WTC11 (cell line): ENCODE measurements at regions not wholly inside any gene's neighbourhood (a gene's known extent, or its start where the extent isn't known, plus 50 kb on each side); places are given as distances from the start of the nearest gene placed in this dataset.
A peak's percentile ranks its signal among the peaks of the same experiment; 100 is the strongest.
"Not testable (repeated sequence)": the region's sequence is repeated elsewhere in the genome, so short reads cannot be mapped to it uniquely, and the experiment has no call there.

Experiments used
- ATAC-seq: fragments of 200-7000 bp; cut with Tn5 transposase; 2 replicates; pipeline ENCODE4 v1.10.0; 2021; ENCODE audit warnings: mild to moderate bottlenecking, moderate library complexity
- CTCF ChIA-PET: fragments of 300-600 bp; sonication (Branson Sonifier 250); formaldehyde crosslinking; loops from one replicate; lab custom pipeline; 2021; ENCODE audit warnings: antibody characterized with exemption; lab: Charles Lee
- POLR2A ChIA-PET: fragments of 350-600 bp; sonication (Branson Sonifier 250); formaldehyde crosslinking; loops from one replicate; lab custom pipeline; 2021; ENCODE audit warnings: antibody characterized with exemption; lab: Charles Lee
- DNase-seq: peaks from one replicate; pipeline ENCODE4 v3.0.0; 2021; ENCODE audit warnings: low spot score
- H3K27ac Mint-ChIP-seq: 2 replicates; pipeline ENCODE4 v1.8.0; 2021; ENCODE audit warnings: mixed read lengths
- H3K27me3 Mint-ChIP-seq: 2 replicates; pipeline ENCODE4 v1.8.0; 2021; ENCODE audit warnings: low read depth, mild to moderate bottlenecking, moderate library complexity, mixed read lengths
- H3K36me3 Mint-ChIP-seq: 2 replicates; pipeline ENCODE4 v1.8.0; 2021; ENCODE audit warnings: mixed read lengths
- H3K4me1 Mint-ChIP-seq: 2 replicates; pipeline ENCODE4 v1.8.0; 2022; ENCODE audit warnings: mixed read lengths
- H3K4me3 Mint-ChIP-seq: 2 replicates; pipeline ENCODE4 v1.8.0; 2021; ENCODE audit warnings: mild to moderate bottlenecking, moderate library complexity, mixed read lengths
- H3K9me3 Mint-ChIP-seq: 2 replicates; pipeline ENCODE4 v1.8.0; 2021; ENCODE audit warnings: mixed read lengths
- AFF4 ChIP-seq: sonication (generic); formaldehyde crosslinking; IDR thresholded peaks from 2 replicates; pipeline ENCODE4 v1.8.1; 2023; ENCODE audit warnings: mild to moderate bottlenecking, missing genetic modification reagents, borderline replicate concordance
- CREM ChIP-seq: sonication (generic); formaldehyde crosslinking; IDR thresholded peaks from 2 replicates; pipeline ENCODE4 v1.8.1; 2022; ENCODE audit warnings: mild to moderate bottlenecking, missing genetic modification reagents, moderate library complexity
- FOXJ3 ChIP-seq: sonication (generic); formaldehyde crosslinking; IDR thresholded peaks from 2 replicates; pipeline ENCODE4 v1.9.0; 2021; ENCODE audit warnings: missing genetic modification reagents, mild to moderate bottlenecking, borderline replicate concordance
- GABPB1 ChIP-seq: sonication (generic); formaldehyde crosslinking; IDR thresholded peaks from 2 replicates; pipeline ENCODE4 v1.8.1; 2023; ENCODE audit warnings: mild to moderate bottlenecking, missing genetic modification reagents
- HMGXB4 ChIP-seq: sonication (generic); formaldehyde crosslinking; IDR thresholded peaks from 2 replicates; pipeline ENCODE4 v1.8.1; 2023; ENCODE audit warnings: mild to moderate bottlenecking, moderate library complexity, missing genetic modification reagents
- NFE2L1 ChIP-seq: sonication (generic); formaldehyde crosslinking; IDR thresholded peaks from 2 replicates; pipeline ENCODE4 v1.8.1; 2023; ENCODE audit warnings: missing genetic modification reagents
- SMAD4 ChIP-seq: sonication (generic); formaldehyde crosslinking; IDR thresholded peaks from 2 replicates; pipeline ENCODE4 v1.8.0; 2022; ENCODE audit warnings: mild to moderate bottlenecking, missing genetic modification reagents
- ZBTB43 ChIP-seq: sonication (generic); formaldehyde crosslinking; IDR thresholded peaks from 2 replicates; pipeline ENCODE4 v1.8.1; 2023; ENCODE audit warnings: mild to moderate bottlenecking, missing genetic modification reagents
- ZNF396 ChIP-seq: fragments of 250-450 bp; sonication (Bioruptor Pico); IDR thresholded peaks from 2 replicates; pipeline ENCODE4 v1.8.0; 2021; ENCODE audit warnings: mild to moderate bottlenecking, moderate library complexity, borderline replicate concordance
- ZNF671 ChIP-seq: fragments of 250-450 bp; sonication (Bioruptor Pico); IDR thresholded peaks from 2 replicates; pipeline ENCODE4 v1.8.0; 2021; ENCODE audit warnings: mild to moderate bottlenecking
- TF ChIP-seq, protein P1 (sequence below): fragments of 250-450 bp; sonication (Bioruptor Pico); IDR thresholded peaks from 2 replicates; pipeline ENCODE4 v1.9.0; 2021; ENCODE audit warnings: moderate library complexity, mild to moderate bottlenecking, inconsistent platforms, borderline replicate concordance
- TF ChIP-seq, protein P2 (sequence below): sonication (generic); formaldehyde crosslinking; IDR thresholded peaks from 2 replicates; pipeline ENCODE4 v1.8.1; 2022; ENCODE audit warnings: low read depth, mild to moderate bottlenecking, moderate library complexity, missing genetic modification reagents, borderline replicate concordance
- TF ChIP-seq, protein P3 (sequence below): sonication (generic); formaldehyde crosslinking; IDR thresholded peaks from 2 replicates; pipeline ENCODE4 v1.8.0; 2022; ENCODE audit warnings: mild to moderate bottlenecking, missing genetic modification reagents

- TF ChIP-seq ZBTB43 (no peak), FOXJ3 (CRISPR knock-in tag) (no peak), HMGXB4 (CRISPR knock-in tag) (no peak)
- TF ChIP-seq, protein P1, sequence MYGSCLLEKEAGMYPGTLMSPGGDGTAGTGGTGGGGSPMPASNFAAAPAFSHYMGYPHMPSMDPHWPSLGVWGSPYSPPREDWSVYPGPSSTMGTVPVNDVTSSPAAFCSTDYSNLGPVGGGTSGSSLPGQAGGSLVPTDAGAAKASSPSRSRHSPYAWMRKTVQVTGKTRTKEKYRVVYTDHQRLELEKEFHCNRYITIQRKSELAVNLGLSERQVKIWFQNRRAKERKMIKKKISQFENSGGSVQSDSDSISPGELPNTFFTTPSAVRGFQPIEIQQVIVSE, result no peak
These were observed 880.3 kb upstream of the FOXG1 start (continued) for GRCh38 chr14:27886256-27886655.

DNA sequence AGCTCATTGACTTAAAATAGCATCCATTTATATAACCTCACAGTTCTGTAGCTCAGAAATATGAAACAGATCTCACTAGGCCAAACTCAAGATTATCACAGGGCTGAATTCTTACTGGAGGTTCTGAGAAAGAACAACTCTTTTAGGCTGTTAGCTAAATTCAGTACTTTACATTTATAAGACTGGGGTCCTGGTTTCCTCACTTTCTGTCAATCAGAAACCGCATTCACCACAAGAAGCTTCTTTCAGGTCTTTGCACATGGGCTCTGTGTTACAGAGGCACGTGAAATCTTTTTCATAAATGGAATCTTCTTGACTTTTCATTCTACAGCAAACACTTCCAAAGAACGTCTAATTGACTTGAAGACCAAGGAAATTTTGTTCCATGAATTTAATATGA is 876.3 kb upstream of the FOXG1 start:
- Mint-ChIP-seq H3K9me3 (peaks cover 4% of the 10 kb centered on the region), H3K27me3 (no peaks in the 10 kb centered on the region), H3K4me1 (no peaks in the 10 kb centered on the region), H3K36me3 (no peaks in the 10 kb centered on the region), H3K27ac (no peak overlapping the region), H3K4me3 (no peak overlapping the region)
- CTCF ChIA-PET, result no interaction called here
- ATAC-seq (no peak), DNase-seq (no peak)
- TF ChIP-seq GABPB1 (no peak), ZBTB43 (no peak), NFE2L1 (CRISPR knock-in tag) (no peak)
- POLR2A ChIA-PET, result no interaction called here

DNA sequence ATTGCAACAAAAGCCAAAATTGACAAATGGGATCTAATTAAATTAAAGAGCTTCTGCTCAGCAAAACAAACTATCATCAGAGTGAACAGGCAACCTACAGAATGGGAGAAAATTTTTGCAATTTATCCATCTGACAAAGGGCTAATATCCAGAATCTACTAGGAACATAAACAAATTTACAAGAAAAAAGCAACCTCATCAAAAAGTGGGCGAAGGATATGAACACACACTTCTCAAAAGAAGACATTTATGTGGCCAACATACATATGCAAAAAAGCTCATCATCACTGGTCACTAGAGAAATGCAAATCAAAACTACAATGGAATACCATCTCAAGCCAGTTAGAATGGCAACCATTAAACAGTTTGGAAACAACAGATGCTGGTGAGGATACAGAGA is 858.1 kb upstream of the FOXG1 start:
- H3K27me3 Mint-ChIP-seq, DNase-seq, H3K27ac Mint-ChIP-seq, POLR2A ChIA-PET, CTCF ChIA-PET, H3K4me3 Mint-ChIP-seq, ATAC-seq, H3K36me3 Mint-ChIP-seq, H3K4me1 Mint-ChIP-seq: not testable (repeated sequence)
- H3K9me3 Mint-ChIP-seq, result peaks cover 17% of the 10 kb centered on the region

GRCh38 chr14:27916326-27916725 is 850.3 kb upstream of the FOXG1 start:
- no peak overlapping the region for H3K4me3 Mint-ChIP-seq
- TF ChIP-seq, protein P2, sequence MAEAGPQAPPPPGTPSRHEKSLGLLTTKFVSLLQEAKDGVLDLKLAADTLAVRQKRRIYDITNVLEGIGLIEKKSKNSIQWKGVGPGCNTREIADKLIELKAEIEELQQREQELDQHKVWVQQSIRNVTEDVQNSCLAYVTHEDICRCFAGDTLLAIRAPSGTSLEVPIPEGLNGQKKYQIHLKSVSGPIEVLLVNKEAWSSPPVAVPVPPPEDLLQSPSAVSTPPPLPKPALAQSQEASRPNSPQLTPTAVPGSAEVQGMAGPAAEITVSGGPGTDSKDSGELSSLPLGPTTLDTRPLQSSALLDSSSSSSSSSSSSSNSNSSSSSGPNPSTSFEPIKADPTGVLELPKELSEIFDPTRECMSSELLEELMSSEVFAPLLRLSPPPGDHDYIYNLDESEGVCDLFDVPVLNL (CRISPR knock-in tag), result no peak
- TF ChIP-seq, all 79 proteins: peak for 0
- Mint-ChIP-seq H3K27me3 (no peaks in the 10 kb centered on the region), H3K36me3 (0 out of 2 replicates have a peak, but pooled peaks cover 10% of the 10 kb centered on the region), H3K4me1 (peaks cover 9% of the 10 kb centered on the region), H3K27ac (no peak overlapping the region), H3K9me3 (peaks cover 18% of the 10 kb centered on the region)
- no peak for DNase-seq
- CTCF ChIA-PET, result no interaction called here
- POLR2A ChIA-PET, result no interaction called here
- no peak for ATAC-seq

GRCh38 chr14:27917896-27918295 is 848.7 kb upstream of the FOXG1 start:
- ChIA-PET CTCF (interaction anchor here (0.6 kb wide), 1 partner anchor 134 kb away, joined by 3 read pairs; no protein-coding TSS in a partner anchor), POLR2A (no interaction called here)
- H3K36me3 Mint-ChIP-seq, result peaks cover 10% of the 10 kb centered on the region; the same call in 1 of the 2 replicates
- ATAC-seq, result peak; percentile 63
- no peak overlapping the region for H3K4me3 Mint-ChIP-seq
- H3K27ac Mint-ChIP-seq, result no peak overlapping the region
- DNase-seq, result peak; percentile 9
- TF ChIP-seq AFF4 (CRISPR knock-in tag) (no peak), ZNF671 (CRISPR knock-in tag) (no peak), ZNF396 (CRISPR knock-in tag) (no peak), CREM (CRISPR knock-in tag) (no peak), NFE2L1 (CRISPR knock-in tag) (no peak), SMAD4 (CRISPR knock-in tag) (no peak)
- TF ChIP-seq, protein P3, sequence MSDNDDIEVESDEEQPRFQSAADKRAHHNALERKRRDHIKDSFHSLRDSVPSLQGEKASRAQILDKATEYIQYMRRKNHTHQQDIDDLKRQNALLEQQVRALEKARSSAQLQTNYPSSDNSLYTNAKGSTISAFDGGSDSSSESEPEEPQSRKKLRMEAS (CRISPR knock-in tag), result no peak
- TF ChIP-seq, all 79 proteins: peak for 0
- Mint-ChIP-seq H3K9me3 (peaks cover 26% of the 10 kb centered on the region), H3K4me1 (peaks cover 9% of the 10 kb centered on the region), H3K27me3 (no peaks in the 10 kb centered on the region; the same call in 1 of the 2 replicates)
